B cell (primary cell): ENCODE measurements at regions not wholly inside any gene's neighbourhood (a gene's known extent, or its start where the extent isn't known, plus 50 kb on each side); places are given as distances from the start of the nearest gene placed in this dataset.

Experiments
- ATAC-seq: fragments of 200-7000 bp; cut with Tn5 transposase; one replicate; pipeline ENCODE4 v1.10.0; 2021; ENCODE audit warnings: low read depth, mild to moderate bottlenecking, moderate number of reproducible peaks, moderate library complexity
- CTCF ChIA-PET: fragments of 350-600 bp; sonication (Branson Sonifier 250); formaldehyde crosslinking; loops from one replicate; lab custom pipeline; 2021; ENCODE audit warnings: antibody characterized with exemption, inconsistent platforms; lab: Charles Lee
- POLR2A ChIA-PET: fragments of 350-600 bp; sonication (Branson Sonifier 250); formaldehyde crosslinking; loops from one replicate; lab custom pipeline; 2021; ENCODE audit warnings: antibody characterized with exemption; lab: Charles Lee
- DNase-seq: peaks from one replicate; pipeline ENCODE4 v3.0.0; 2013
- H2AFZ ChIP-seq: 2 replicates; pipeline ENCODE4 v1.6.1; 2012; ENCODE audit warnings: mild to moderate bottlenecking, low read depth, low read length; ENCODE audit not compliant: insufficient read depth, poor library complexity, severe bottlenecking
- H3K27ac ChIP-seq, 2 donors: 1 replicate in 1 of 2; 2 replicates in 1 of 2; pipeline ENCODE4 v1.5.1; 2012 to 2013; ENCODE audit warnings: low read length in 2 of 2, mild to moderate bottlenecking in 2 of 2, moderate library complexity in 1 of 2
- H3K27me3 ChIP-seq, 4 experiments: fragments of 200-600 bp in 1 of 4; sonication (generic) in 1 of 4; replicated peaks in 1 of 4; 1 replicate in 2 of 4; 2 replicates in 2 of 4; pipeline versions ENCODE4 v1.6.1 to v1.7.0; 2013 to 2016; ENCODE audit warnings: low read length in 3 of 4, mild to moderate bottlenecking in 2 of 4, mixed read lengths in 1 of 4, moderate library complexity in 1 of 4; ENCODE audit not compliant: insufficient read depth in 4 of 4, control insufficient read depth in 3 of 4; ENCODE audit errors: control extremely low read depth in 1 of 4
- H3K36me3 ChIP-seq, 2 experiments: replicated peaks in 1 of 2; 1 replicate in 1 of 2; 2 replicates in 1 of 2; pipeline versions ENCODE4 v1.6.1 to v1.7.1; 2013; ENCODE audit warnings: low read length in 1 of 2; ENCODE audit not compliant: insufficient read depth in 2 of 2, control insufficient read depth in 1 of 2; ENCODE audit errors: control extremely low read depth in 1 of 2, extremely low read depth in 1 of 2
- H3K4me1 ChIP-seq, 2 donors: fragments of 200-600 bp in 1 of 2; sonication (generic) in 1 of 2; 1 replicate in 1 of 2; 2 replicates in 1 of 2; pipeline versions ENCODE4 v1.5.1 to v1.6.1; 2013 to 2017; ENCODE audit warnings: low read length in 2 of 2; ENCODE audit not compliant: control insufficient read depth in 2 of 2, insufficient read depth in 2 of 2
- H3K4me2 ChIP-seq: replicated peaks from 2 replicates; pipeline ENCODE3; 2012; ENCODE audit warnings: mild to moderate bottlenecking, low read depth, low read length; ENCODE audit not compliant: poor library complexity, severe bottlenecking
- H3K4me3 ChIP-seq, 5 experiments: fragments of 200-600 bp in 1 of 5; sonication (generic) in 1 of 5; 1 replicate in 3 of 5; 2 replicates in 2 of 5; pipeline versions ENCODE4 v1.5.1 to v1.7.0; 2011 to 2016; ENCODE audit warnings: low read length in 4 of 5, mild to moderate bottlenecking in 4 of 5, low read depth in 2 of 5, control low read depth in 1 of 5, moderate library complexity in 1 of 5; ENCODE audit not compliant: insufficient read depth in 1 of 5; ENCODE audit errors: control extremely low read depth in 1 of 5, extremely low read depth in 1 of 5
- H3K79me2 ChIP-seq: fragments of 200-600 bp; sonication (generic); one replicate; pipeline ENCODE4 v1.6.0; 2016; ENCODE audit warnings: low read length; ENCODE audit not compliant: control insufficient read depth, insufficient read depth
- H3K9ac ChIP-seq: fragments of 200-600 bp; sonication (generic); 2 replicates; pipeline ENCODE4 v1.6.1; 2017; ENCODE audit warnings: mild to moderate bottlenecking, low read length, moderate library complexity
- H3K9me3 ChIP-seq, 3 donors: one replicate each; pipeline versions ENCODE4 v1.6.1 to v1.7.1; 2013; ENCODE audit warnings: low read length in 2 of 3; ENCODE audit not compliant: control insufficient read depth in 2 of 3, insufficient read depth in 1 of 3; ENCODE audit errors: control extremely low read depth in 1 of 3
- H4K20me1 ChIP-seq: 2 replicates; pipeline ENCODE4 v1.6.0; 2012; ENCODE audit warnings: mild to moderate bottlenecking, low read length; ENCODE audit not compliant: insufficient read depth, control insufficient read depth, poor library complexity, severe bottlenecking
- H3K27ac Mint-ChIP-seq: one replicate; pipeline ENCODE4 v1.8.0; 2021; ENCODE audit warnings: mixed read lengths
- H3K27me3 Mint-ChIP-seq: one replicate; pipeline ENCODE4 v1.8.0; 2021; ENCODE audit warnings: mixed read lengths
- H3K4me1 Mint-ChIP-seq: one replicate; pipeline ENCODE4 v1.8.0; 2021; ENCODE audit warnings: mixed read lengths
- H3K4me3 Mint-ChIP-seq: one replicate; pipeline ENCODE4 v1.8.0; 2021; ENCODE audit warnings: mixed read lengths
- H3K9me3 Mint-ChIP-seq: one replicate; pipeline ENCODE4 v1.8.0; 2022; ENCODE audit warnings: mixed read lengths; ENCODE audit not compliant: insufficient read depth
- CTCF ChIP-seq: fragments of 200-600 bp; IDR thresholded peaks from one replicate; pipeline ENCODE4 v1.8.0; 2022; ENCODE audit warnings: antibody characterized with exemption, mild to moderate bottlenecking
- EZH2 ChIP-seq: IDR thresholded peaks from 2 replicates; pipeline ENCODE4 v1.6.1; 2012; ENCODE audit warnings: borderline replicate concordance, low read depth, mild to moderate bottlenecking, moderate library complexity, low read length; ENCODE audit not compliant: insufficient read depth, poor library complexity, severe bottlenecking
- WGBS: methylation state at CpG from one replicate; pipeline ENCODE4 v1.1.5; 2013; ENCODE audit warnings: missing lambda C conversion rate; ENCODE audit not compliant: insufficient coverage; 5-methylcytosine and 5-hydroxymethylcytosine counted together
- intact Hi-C: fragments of 100-400 bp; cut with micrococcal nuclease; formaldehyde crosslinking; loops from one replicate; pipeline ENCODE4 v1.10.0; 2022

- peaks cover 49% of the 10 kb centered on the region for H3K27me3 Mint-ChIP-seq
- DNase-seq = no peak
- TF ChIP-seq CTCF (no peak), EZH2 (no peak)
- POLR2A ChIA-PET = interaction anchor here (1.1 kb wide), 1 partner anchor 19 kb away, joined by 3 read pairs; no protein-coding TSS in a partner anchor
- WGBS = 48% methylated on average over 3 of the region's 3 CpGs
- H4K20me1 ChIP-seq = no peaks in the 10 kb centered on the region
- H3K27me3 ChIP-seq = peaks cover 0 to 18% (median 15%) of the 10 kb centered on the region in 4 experiments
- ATAC-seq = no peak
- CTCF ChIA-PET = interaction anchor here (1.1 to 7.1 kb wide), 13 partner anchors 11 to 1084 kb away, joined by 3 to 95 read pairs (median 5); no protein-coding TSS in a partner anchor
- no peak overlapping the region for H3K27ac ChIP-seq
- H3K9me3 Mint-ChIP-seq = no peaks in the 10 kb centered on the region
- H3K4me1 Mint-ChIP-seq = no peaks in the 10 kb centered on the region
- no peak overlapping the region for H3K4me2 ChIP-seq
- H3K9ac ChIP-seq = no peak overlapping the region
- H3K4me1 ChIP-seq = peaks cover 0 to 3% of the 10 kb centered on the region in 2 donors
- H3K79me2 ChIP-seq = no peaks in the 10 kb centered on the region
- H3K4me3 Mint-ChIP-seq = no peak overlapping the region
- H3K36me3 ChIP-seq = no peaks in the 10 kb centered on the region
- no peak overlapping the region for H3K27ac Mint-ChIP-seq
- no peaks in the 10 kb centered on the region for H3K9me3 ChIP-seq
- no peak overlapping the region for H3K4me3 ChIP-seq
- intact Hi-C loops = loop anchor here (1.0 to 5.0 kb wide), 5 partner anchors 18 to 1122 kb away; no protein-coding TSS in a partner anchor
- H2AFZ ChIP-seq = no peak overlapping the region
Observed at GRCh38 chr10:30686708-30687107, 57.2 kb upstream of the LYZL2 start.

- Histone ChIP-seq H3K36me3 (no peaks in the 10 kb centered on the region), H2AFZ (no peak overlapping the region), H3K27ac (no peak overlapping the region), H3K79me2 (no peaks in the 10 kb centered on the region), H3K9ac (no peak overlapping the region), H4K20me1 (no peaks in the 10 kb centered on the region), H3K4me2 (no peak overlapping the region), H3K9me3 (no peaks in the 10 kb centered on the region), H3K4me3 (no peak overlapping the region), H3K4me1 (peaks cover 0 to 3% of the 10 kb centered on the region in 2 donors), H3K27me3 (peaks cover 0 to 23% (median 17%) of the 10 kb centered on the region in 4 experiments)
- Mint-ChIP-seq H3K27me3 (peaks cover 65% of the 10 kb centered on the region), H3K9me3 (no peaks in the 10 kb centered on the region), H3K4me3 (no peak overlapping the region), H3K27ac (no peak overlapping the region), H3K4me1 (no peaks in the 10 kb centered on the region)
- WGBS = 8% methylated on average over 8 of the region's 10 CpGs
- CTCF ChIA-PET = interaction anchor here (0.6 kb wide), 2 partner anchors 35 to 1093 kb away, joined by 3 to 5 read pairs; no protein-coding TSS in a partner anchor
- TF ChIP-seq CTCF (no peak), EZH2 (no peak)
- POLR2A ChIA-PET = no interaction called here
- ATAC-seq = no peak
- intact Hi-C loops = no loop called here
- DNase-seq = no peak
Observed at GRCh38 chr10:30683496-30683895, 53.9 kb upstream of the LYZL2 start.
